Left cardiac atrium (tissue), 4 donors: ENCODE measurements at regions not wholly inside any gene's neighbourhood (a gene's known extent, or its start where the extent isn't known, plus 50 kb on each side); places are given as distances from the start of the nearest gene placed in this dataset.
"Not testable (repeated sequence)": the region's sequence is repeated elsewhere in the genome, so short reads cannot be mapped to it uniquely, and the experiment has no call there.

ENCODE experiments used
- ATAC-seq, 2 donors: fragments of 200-7000 bp; cut with Tn5 transposase; one replicate each; pipeline ENCODE4 v1.9.1; 2020; ENCODE audit warnings: mild to moderate bottlenecking in 2 of 2, moderate library complexity in 2 of 2
- DNase-seq: peaks from one replicate; pipeline ENCODE4 v3.0.0-alpha.2; 2020
- intact Hi-C, 2 donors: fragments of 100-400 bp; cut with DNase I; formaldehyde crosslinking; loops; one replicate each; pipeline versions ENCODE4 v1.14.1 to v1.15.1; 2022 to 2023
- donor health status: DM: no; HTN: yes; CAD: no.
- donor health status: DM: no; HTN: yes; CAD: no; lungs with severe emphysema.
- donor health status: DM: yes; HTN: yes; CAD: no.
- donor health status: Dilated cardiomyopathy.

DNA sequence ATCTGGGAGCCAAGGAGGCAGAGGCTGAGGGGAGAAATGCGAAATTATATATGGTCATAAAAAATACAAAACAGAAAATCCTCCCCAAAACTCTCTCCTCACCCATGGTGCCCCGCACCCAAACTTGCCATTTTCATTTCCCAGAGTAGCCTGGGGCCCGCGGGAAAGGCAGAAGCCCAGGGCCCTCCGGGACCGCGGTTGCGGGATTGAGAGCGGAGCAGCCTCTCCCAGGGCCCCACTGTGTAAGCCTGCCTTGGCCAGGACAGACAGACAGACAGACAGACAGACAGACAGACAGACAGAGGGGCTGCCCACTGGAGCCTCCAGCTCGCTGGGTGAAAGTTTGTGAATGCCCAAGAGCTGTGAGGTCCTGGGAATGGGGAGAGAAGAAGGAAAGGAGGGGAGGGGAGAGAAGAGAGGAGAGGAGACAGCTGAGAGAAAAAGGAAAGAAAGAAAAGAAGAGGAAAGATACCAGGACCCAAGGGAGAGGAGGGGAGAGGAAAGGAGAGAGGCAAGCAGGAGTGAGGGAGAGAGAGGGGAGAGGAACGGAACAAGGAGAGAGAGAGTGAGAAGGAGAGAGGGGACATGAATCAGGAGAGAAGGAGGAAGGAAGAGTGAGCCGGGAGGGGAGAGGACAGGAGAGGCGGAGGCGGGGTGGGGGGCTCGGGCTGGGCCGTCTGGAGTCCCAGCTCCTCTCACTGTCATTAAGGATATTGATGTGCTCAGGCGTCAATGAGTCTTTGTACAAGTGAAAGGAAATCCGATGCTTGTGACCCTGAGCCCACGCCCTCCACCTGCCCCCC, 69.3 kb upstream of the CASZ1 start:
- intact Hi-C loops = loop anchor here in 1 of 2 donors (5.0 kb wide), 1 partner anchor 348 kb away; no protein-coding TSS in a partner anchor
- DNase-seq = no peak
- ATAC-seq = no peak

DNA sequence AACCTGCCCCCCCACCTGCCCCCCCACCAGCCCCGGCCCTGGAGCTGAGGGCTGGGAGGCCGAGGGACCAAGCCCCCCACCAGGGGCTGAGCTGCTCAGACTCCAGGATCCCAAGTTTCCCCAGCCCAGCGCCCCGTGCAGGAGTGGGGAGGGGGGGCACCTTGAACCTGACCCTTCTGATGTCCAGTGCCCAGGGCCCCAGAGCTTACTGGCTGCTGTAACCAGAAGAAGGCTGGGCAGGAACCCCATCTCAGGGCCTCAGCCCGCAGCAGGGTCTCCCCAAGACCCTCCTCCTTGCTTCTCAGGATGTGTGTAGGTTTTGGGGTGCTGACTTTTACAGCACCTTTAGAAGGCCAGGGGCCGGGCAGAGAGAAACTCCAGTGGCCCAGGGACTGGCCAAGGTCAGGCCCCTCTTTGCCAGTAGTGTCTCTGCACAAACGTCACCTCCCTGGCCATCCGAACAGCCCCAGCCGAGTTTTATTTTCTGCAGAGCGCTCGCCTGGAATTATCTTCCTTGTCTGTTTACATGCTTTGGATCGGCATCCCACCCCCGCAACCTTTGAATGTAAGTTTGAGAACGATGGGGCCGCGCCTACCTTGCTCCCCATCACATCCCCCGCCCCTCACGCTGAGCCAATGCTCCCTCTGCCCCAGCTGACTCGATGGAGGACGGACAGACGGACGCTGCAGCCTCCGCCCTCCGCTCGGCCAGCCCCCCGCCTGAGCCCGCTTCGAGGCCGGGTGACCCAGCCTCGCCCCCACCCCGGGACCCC, 70.1 kb upstream of the CASZ1 start:
- DNase-seq = no peak
- peak; percentile 7 to 60 for ATAC-seq
- intact Hi-C loops = loop anchor here in 1 of 2 donors (5.0 kb wide), 1 partner anchor 349 kb away; no protein-coding TSS in a partner anchor

DNA sequence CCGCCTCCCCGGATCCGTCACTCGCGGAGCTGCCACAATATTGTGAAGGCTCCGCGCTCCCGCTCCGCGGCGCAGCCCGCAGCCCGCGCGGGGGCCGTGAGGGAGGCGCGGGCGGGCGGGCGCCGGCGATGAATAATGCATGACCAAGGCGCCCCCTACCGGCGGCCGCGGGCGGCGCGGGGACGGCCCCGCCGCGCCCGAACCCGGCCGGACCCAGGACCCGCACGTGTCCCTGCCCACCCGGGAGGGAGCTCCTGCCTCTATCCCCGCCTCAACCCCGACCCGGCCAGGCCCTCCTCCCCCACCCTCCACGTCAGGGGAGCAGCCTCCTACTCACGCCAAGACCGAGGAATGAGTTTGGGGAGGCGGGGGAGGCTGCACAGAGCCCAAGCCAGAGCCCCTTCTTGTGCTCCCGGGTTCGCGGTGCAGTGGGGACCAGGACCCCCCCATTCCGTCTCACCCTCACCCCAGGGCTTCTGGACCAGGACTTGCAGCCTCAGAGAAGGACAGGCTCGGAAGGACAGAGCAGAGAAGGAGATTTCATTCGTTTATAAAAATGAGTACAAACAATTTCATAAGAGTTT, 70.8 kb upstream of the CASZ1 start:
- peak; percentile 70 for DNase-seq
- ATAC-seq = peak; percentile 86 to 90
- intact Hi-C loops = loop anchor here in 1 of 2 donors (5.0 kb wide), 1 partner anchor 350 kb away; no protein-coding TSS in a partner anchor

DNA sequence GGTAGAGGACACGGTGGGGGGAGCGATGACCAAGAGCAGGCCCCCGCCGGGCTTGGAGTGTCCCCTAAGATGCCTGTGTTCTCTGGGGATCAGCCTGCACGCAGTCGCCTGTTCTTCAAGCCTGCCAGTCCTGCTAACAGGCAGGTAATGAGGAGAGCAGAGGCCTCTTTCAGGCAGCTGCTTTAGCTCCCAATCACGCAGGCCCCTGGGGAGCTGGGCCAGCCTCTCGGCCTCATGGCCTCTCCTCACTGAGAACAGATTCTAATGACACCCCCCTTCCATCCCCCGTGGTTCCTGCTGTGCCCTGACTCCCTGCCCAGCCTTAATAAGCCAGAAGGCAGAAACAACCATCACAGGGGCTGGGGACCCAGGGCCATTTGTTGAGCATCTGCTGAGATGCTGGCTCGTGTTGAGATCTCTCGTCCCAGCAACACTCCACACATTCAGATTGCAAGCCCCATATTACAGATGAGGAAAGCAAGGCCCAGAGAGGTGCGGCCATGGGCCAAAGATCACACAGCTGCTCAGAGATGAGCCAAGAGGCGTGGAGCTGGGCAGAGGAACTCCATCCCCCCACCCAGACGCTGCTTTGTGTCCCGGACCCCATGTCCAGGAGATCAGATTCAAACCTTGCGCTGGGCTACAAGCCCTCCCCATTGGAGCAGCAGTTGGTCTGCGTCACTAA, 71.6 kb upstream of the CASZ1 start:
- DNase-seq (no peak), ATAC-seq (no peak)
- intact Hi-C loops = loop anchor here in 1 of 2 donors (5.0 kb wide), 1 partner anchor 351 kb away; no protein-coding TSS in a partner anchor

DNA sequence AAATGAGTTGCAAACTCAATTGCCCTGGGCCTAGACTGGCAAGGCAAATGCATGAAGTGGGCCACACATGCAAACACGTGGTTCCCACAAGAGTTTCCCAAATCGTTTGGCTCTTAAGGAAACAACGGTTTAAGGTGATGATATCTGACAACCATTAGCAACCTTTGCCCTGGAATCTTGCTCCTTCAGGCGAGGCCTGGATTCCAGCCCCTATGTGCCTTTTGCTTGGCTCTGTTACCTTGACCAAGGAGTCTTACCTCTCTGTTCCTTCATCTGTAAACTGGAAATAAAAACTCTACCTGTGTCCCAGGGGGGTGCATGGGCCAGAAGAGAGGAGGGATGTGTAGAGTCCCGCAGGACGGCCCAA, 72.1 kb upstream of the CASZ1 start:
- intact Hi-C loops = loop anchor here in 1 of 2 donors (5.0 kb wide), 1 partner anchor 351 kb away; no protein-coding TSS in a partner anchor
- no peak for DNase-seq

DNA sequence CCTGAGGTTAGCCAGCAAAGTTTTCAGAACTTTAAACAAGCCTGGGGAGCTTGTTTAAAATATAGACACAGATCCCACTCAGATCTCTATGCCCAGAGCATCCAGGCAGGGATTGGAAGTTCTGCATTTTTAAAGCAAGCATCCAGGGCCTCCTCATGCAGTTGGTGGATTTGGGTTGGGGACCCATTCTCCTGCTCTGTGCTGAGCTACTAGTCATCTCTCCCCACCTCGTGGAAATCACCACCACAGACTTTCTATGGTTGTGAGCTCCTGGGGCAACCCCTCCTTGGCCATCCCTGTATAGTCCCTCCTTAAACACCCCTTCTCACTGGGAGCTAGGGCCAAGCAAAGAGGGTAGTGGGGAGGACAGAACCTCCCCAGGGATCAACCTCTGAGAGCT, 73.5 kb upstream of the CASZ1 start:
- DNase-seq (no peak), ATAC-seq (no peak)
- intact Hi-C loops = loop anchor here (5.0 kb wide), 2 partner anchors 353 to 363 kb away; no protein-coding TSS in a partner anchor

More for the DNA sequence above, 72.1 kb upstream of the CASZ1 start:
- ATAC-seq = no peak

DNA sequence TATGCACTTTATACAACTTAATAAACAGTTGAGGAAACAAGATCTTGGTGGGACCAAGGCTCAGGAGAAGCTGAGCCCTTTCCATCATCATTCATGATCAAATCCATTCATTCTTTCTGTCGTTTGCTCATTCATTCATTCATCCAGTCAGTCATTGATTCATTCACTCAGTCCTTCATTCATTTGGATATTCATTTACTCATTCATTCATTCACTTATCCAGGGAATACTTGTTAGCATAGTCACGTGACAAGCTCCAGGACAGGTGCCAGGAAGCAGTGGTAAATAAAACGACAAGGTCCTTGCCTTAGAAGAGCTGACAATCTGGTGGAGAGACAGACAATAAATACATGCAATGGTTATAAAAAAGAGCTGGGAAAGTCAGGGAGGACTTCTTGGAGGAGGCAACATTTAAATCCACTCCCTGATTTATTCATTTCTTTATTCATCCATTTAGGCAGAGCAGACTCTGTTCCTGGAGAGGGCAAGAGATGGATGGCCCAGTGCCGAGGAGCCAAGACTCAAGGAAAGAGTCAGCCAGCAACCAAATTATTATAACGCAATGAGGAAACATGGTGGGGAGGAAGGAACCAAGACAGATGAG, 74.1 kb upstream of the CASZ1 start:
- ATAC-seq = no peak
- DNase-seq = no peak
- intact Hi-C loops = loop anchor here in 1 of 2 donors (5.0 kb wide), 1 partner anchor 363 kb away; no protein-coding TSS in a partner anchor

DNA sequence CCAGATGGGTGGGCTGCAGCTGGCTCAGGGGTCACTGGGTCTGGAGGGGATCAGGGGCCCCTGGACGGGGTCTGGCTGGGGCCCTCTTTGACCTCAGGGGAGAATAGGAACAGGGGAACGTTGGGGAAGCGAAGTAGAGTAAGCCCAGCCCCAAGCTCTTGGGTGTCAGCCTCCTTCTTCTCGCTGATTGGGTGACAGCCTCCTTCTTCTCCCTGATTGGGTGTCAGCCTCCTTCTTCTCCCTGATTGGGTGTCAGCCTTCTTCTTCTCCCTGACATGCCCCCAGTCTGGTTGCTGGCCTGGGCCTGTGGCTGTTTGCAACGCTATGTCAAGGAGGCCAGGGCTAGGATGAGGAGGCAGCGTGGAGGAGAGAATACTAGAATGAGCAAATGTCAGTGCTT, 76.7 kb upstream of the CASZ1 start:
- no peak for ATAC-seq
- intact Hi-C loops = loop anchor here in 1 of 2 donors (5.0 kb wide), 1 partner anchor 366 kb away; no protein-coding TSS in a partner anchor
- DNase-seq = no peak

DNA sequence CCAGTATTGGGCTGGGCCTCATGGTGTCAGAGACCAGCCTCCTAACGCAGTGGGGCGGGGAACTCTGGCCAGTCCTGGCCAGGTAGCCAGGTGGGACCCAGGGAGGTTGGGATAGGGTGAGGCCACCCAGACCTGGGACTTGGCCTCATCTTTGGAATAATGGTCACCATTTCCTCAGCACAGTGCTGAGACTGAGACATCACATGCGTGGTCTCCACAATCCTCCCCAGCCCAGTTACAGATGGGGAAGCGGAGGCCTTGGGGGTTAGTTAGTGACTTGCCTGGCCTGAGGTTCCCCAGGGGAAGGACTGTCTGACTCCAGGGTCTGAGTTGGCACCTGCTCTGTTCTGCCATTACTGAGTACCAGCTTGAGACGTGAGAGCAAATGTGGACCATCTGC, 77.9 kb upstream of the CASZ1 start:
- no peak for ATAC-seq
- intact Hi-C loops = loop anchor here in 1 of 2 donors (5.0 kb wide), 1 partner anchor 367 kb away; no protein-coding TSS in a partner anchor
- no peak for DNase-seq

DNA sequence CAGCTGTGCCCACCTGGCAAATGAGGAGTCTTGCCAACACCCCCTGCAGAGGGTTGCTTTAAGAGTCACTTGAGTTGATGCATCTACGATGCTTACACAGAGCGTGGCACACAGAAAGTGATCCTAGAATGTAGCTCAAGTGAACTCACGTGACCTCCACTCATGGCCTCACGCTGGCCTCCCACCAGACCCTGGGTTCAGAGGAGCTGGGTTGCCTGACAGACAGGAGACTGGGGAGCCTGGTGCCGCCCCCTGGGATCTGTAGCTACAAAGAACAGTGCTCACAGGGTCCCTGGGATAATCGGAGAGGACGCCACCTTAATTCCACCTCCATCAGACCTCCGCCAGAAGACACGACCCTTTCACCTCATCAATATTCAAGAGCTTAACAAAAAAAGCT, 81.4 kb upstream of the CASZ1 start:
- DNase-seq (no peak), ATAC-seq (no peak)
- intact Hi-C loops = no loop called here

DNA sequence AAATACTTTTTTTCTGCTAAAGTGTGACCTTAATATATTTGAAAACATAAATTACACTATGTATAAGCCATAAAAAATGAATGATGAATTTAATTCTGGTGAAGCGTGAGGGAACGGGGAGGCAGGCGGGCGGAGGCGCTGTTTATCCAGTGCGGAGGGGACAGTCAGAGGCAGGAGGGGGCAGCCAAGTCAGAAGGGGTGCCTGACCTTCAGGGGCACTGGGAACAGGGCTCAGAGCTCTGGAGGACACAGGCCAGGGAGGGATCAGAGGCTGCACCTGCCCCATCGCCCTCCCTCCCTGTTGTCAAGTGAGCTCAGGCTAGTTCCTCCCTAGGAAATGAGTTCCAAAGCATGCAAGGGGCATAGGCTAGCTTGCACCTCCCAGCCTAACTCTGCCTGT, 82.0 kb upstream of the CASZ1 start:
- intact Hi-C loops = no loop called here

DNA sequence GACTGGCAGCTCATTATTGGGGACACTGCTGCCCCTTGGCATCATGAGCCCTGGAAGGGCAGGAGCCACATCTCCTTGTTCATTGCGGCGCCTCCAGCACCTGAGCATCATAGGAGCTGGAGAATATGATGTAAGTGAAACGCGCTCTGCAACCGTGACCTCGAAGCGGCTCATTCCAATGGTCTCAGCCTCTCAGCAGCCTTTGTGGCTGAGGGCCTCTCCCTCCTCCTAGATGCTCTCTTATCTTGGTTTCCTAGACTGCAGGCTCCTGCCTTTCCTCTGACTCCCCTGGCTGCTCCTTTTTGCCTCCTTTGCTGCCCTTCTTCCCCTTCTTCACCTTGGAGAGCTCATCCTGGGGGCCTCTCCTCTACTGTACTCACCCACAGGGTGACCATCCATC, 83.6 kb upstream of the CASZ1 start:
- DNase-seq (no peak), ATAC-seq (no peak)
- intact Hi-C loops = no loop called here

More for the DNA sequence above, 82.0 kb upstream of the CASZ1 start:
- ATAC-seq (no peak), DNase-seq (no peak)

DNA sequence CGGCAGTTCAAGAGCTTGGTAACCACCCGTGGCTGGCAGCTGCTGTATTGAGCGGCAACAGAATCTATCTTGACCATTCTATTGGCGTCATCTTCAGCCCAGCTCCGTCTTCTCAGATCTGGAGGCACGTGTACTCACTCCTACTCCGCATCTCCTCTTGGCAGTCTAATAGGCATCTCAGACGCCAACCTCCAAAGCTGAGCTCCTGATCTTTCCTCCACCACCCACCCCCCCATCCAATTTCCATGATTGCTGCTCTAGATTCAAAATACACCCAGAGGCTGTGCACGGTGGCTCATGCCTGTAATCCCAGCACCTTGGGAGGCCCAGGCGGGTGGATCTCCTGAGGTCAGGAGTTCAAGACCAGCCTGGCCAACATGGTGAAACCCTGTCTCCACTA, 84.6 kb upstream of the CASZ1 start:
- intact Hi-C loops = no loop called here
- DNase-seq (no peak), ATAC-seq (no peak)

DNA sequence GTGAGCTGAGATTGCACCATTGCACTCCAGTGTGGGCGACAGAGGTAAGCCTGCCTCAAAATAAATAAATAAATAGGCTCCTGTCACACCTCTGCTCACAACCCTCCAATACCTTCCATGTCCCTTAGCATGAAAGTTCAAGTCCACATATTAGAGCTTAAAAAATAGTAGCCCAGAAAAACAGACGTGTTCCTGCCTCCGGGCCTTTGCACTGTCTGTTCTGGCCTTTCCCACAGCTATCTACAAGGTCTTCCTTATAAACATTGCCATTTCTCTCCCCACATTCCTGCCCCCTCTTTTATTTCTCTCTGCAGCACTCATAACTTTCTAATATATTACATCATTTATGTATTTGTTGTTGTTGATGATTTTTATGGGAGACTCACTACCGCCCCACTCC, 85.6 kb upstream of the CASZ1 start:
- DNase-seq = no peak
- intact Hi-C loops = no loop called here
- ATAC-seq = no peak

DNA sequence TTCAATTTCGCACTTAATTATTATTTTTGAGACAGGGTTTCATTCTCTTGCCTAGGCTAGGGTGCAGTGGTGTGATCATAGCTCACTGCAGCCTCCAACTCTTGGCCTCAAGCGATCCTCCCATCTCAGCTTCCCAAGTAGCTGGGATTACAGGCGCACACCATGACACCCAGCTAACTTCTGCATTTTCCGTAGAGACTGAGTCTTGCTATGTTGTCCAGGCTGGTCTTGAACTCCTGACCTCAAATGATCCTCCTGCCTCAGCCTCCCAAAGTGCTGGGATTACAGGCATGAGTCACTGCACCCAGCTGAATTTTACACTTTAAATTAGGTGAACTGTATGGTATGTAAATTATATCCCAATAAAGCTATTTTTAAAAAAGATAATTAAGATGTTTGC, 90.6 kb upstream of the CASZ1 start:
- DNase-seq, intact Hi-C loops, ATAC-seq: not testable (repeated sequence)

DNA sequence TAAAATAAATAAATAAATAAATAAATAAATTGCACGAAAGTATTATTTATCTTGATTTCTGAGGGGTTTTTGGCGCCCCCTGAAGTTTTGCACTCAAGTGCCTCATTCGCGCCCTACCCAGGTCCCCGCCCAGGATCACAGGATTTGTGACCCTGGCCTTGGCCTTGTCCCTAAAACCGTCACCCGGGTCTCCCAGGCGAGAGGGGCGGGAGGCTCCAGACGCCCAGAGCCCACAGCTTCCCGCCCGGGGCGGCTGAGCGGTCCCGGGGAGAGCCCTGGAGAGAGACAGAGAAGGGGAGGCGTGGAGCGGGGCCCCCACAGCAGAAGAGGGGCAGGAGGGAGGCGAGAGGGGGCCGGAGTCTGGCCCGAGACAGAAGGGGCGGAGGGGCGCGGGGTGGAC, 91.8 kb upstream of the CASZ1 start:
- intact Hi-C loops = no loop called here
- ATAC-seq (no peak), DNase-seq (no peak)

DNA sequence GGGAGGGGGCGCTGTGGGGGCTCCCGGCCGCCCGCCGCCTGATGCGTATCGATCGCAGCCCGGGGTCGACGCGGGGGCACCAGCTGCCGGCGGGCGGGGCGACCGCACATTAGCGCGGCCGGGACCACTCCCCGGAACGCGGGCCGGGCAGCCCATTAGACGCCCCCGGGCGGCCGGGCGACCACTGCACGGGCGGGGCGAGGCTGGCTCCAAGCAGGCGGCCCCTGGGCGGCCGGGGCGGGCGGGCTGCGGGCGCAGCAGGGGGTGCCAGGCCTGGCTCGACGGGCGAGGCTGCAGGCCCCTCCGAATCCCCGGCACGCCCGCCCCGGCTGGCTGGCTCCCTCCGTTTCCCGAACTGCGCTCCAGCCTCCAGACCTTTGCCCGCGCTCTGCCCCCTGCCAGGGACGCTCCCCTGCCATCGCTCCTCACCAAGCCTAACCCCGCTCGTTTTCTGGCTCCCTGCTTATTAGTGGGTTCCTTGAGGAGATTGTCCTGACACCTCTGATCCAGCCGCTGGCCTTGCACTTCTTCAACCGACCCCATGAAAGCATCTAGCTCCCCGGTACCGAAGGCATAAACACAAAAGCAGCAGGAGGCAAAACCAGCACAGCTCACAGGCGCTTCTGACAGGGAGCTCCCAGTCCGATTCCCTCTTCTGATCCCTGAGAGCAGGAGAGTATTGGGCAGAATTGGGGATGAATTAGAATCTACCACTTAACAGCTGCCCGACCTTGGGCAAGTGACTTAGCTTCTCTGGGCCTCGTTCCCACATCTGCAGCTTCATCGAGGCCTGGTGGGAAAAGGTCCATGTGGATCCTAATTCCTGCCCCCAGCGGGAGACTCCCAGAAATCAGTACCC, 92.6 kb upstream of the CASZ1 start:
- ATAC-seq (no peak), DNase-seq (no peak)
- intact Hi-C loops = no loop called here
